GM12878 (cell line): ENCODE measurements at regions not wholly inside any gene's neighbourhood (a gene's known extent, or its start where the extent isn't known, plus 50 kb on each side); places are given as distances from the start of the nearest gene placed in this dataset.

Experiments used
- ATAC-seq: fragments of 200-7000 bp; cut with Tn5 transposase; 3 replicates; pipeline ENCODE4 v1.9.1; 2020; ENCODE audit warnings: mild to moderate bottlenecking, moderate library complexity
- BruUV-seq: library from RNA; stranded (reverse); fragments of 400-500 nt; replicated peaks from 2 replicates; lab custom pipeline; 2021; lab: Mats Ljungman, UMichigan
- CTCF ChIA-PET: fragments of 300-600 bp; sonication (Branson Sonifier 250); formaldehyde crosslinking; extraction: SDS; loops from one replicate; lab custom pipeline; 2021; ENCODE audit warnings: inconsistent platforms; lab: Yijun Ruan, JAX
- POLR2A ChIA-PET: fragments of 350-600 bp; formaldehyde crosslinking; extraction: SDS; loops from one replicate; lab custom pipeline; 2021; ENCODE audit warnings: inconsistent platforms; lab: Charles Lee
- RAD21 ChIA-PET: fragments of 300-600 bp; sonication (Branson Sonifier 250); formaldehyde crosslinking; loops from one replicate; lab custom pipeline; 2023; ENCODE audit warnings: antibody characterized with exemption; ENCODE audit not compliant: unreplicated experiment; lab: Charles Lee
- SMC1A ChIA-PET: fragments of 300-600 bp; sonication (Branson Sonifier 250); formaldehyde crosslinking; loops from one replicate; lab custom pipeline; 2023; ENCODE audit not compliant: unreplicated experiment, uncharacterized antibody; lab: Charles Lee
- DNase-seq: peaks from one replicate; pipeline ENCODE4 v3.0.0-alpha.2; 2011; ENCODE audit warnings: low read depth, low spot score
- FAIRE-seq: peaks from 3 replicates; lab custom pipeline; 2011; peaks lifted over from hg19 to GRCh38; lab: Jason Lieb, UNC
- H2AFZ ChIP-seq: 2 replicates; pipeline ENCODE4 v1.6.0; 2011; ENCODE audit warnings: low read depth, low read length, control low read depth; ENCODE audit not compliant: control insufficient read depth
- H3K27ac ChIP-seq: 2 replicates; pipeline ENCODE4 v1.5.1; 2011; ENCODE audit warnings: control low read depth; ENCODE audit not compliant: control insufficient read depth, insufficient read depth
- H3K27me3 ChIP-seq, 2 experiments: replicated peaks in 1 of 2; 2 replicates each; pipeline versions ENCODE4 v1.6.0 to v1.6.1; 2011; ENCODE audit warnings: low read length in 1 of 2; ENCODE audit not compliant: control insufficient read depth in 2 of 2, insufficient read depth in 2 of 2
- H3K36me3 ChIP-seq, 2 experiments: 2 replicates each; pipeline ENCODE4 v1.5.1; 2011; ENCODE audit warnings: low read length in 1 of 2; ENCODE audit not compliant: control insufficient read depth in 2 of 2, insufficient read depth in 2 of 2
- H3K4me1 ChIP-seq: 2 replicates; pipeline ENCODE4 v1.6.1; 2011; ENCODE audit warnings: mild to moderate bottlenecking, low read length, moderate library complexity, mixed read lengths; ENCODE audit not compliant: control insufficient read depth, insufficient read depth
- H3K4me2 ChIP-seq: 2 replicates; pipeline ENCODE4 v1.6.0; 2011; ENCODE audit warnings: control low read depth; ENCODE audit not compliant: control insufficient read depth, insufficient read depth
- H3K4me3 ChIP-seq: fragments of 200-600 bp; sonication (generic); 2 replicates; pipeline ENCODE4 v1.5.1; 2016
- H3K79me2 ChIP-seq: 2 replicates; pipeline ENCODE4 v1.6.0; 2011; ENCODE audit warnings: low read length; ENCODE audit not compliant: control insufficient read depth, insufficient read depth
- H3K9ac ChIP-seq: 2 replicates; pipeline ENCODE4 v1.8.0; 2011; ENCODE audit warnings: low read length, control low read depth, mixed read lengths; ENCODE audit not compliant: control insufficient read depth, insufficient read depth
- H3K9me3 ChIP-seq: replicated peaks from 3 replicates; pipeline ENCODE4 v1.5.1; 2011; ENCODE audit warnings: mild to moderate bottlenecking, low read length; ENCODE audit not compliant: control insufficient read depth, insufficient read depth
- H4K20me1 ChIP-seq: 2 replicates; pipeline ENCODE4 v1.6.0; 2011; ENCODE audit not compliant: control insufficient read depth, insufficient read depth
- GABPA ChIP-seq: IDR thresholded peaks from 2 replicates; pipeline ENCODE4 v1.6.1; 2014; ENCODE audit warnings: antibody characterized with exemption, low read depth, mild to moderate bottlenecking, inconsistent platforms
- HDAC2 ChIP-seq: fragments of 200-600 bp; sonication (generic); IDR thresholded peaks from 2 replicates; pipeline ENCODE4 v1.6.1; 2017
- IKZF1 ChIP-seq: fragments of 450-650 bp; conservative IDR thresholded peaks from 2 replicates; pipeline ENCODE4 v1.6.1; 2017; ENCODE audit warnings: antibody characterized with exemption, mild to moderate bottlenecking
- MYC ChIP-seq: IDR thresholded peaks from 2 replicates; pipeline ENCODE4 v1.6.1; 2011; ENCODE audit warnings: mild to moderate bottlenecking, low read length, moderate library complexity, inconsistent platforms; ENCODE audit not compliant: insufficient read depth, insufficient replicate concordance, insufficient read length, severe bottlenecking
- POLR2AphosphoS2 ChIP-seq: IDR thresholded peaks from 2 replicates; pipeline ENCODE4 v1.6.1; 2011; ENCODE audit warnings: low read depth, mild to moderate bottlenecking, low read length, improper control_type of control experiment, moderate library complexity
- RB1 ChIP-seq: fragments of 450-650 bp; formaldehyde crosslinking; IDR thresholded peaks from 2 replicates; pipeline ENCODE4 v1.6.1; 2017; ENCODE audit warnings: mild to moderate bottlenecking, borderline replicate concordance
- STAT3 ChIP-seq: IDR thresholded peaks from 2 replicates; pipeline ENCODE4 v1.6.1; 2011; ENCODE audit warnings: low read depth, low read length, improper control_type of control experiment
- SUZ12 ChIP-seq: fragments of 200-600 bp; sonication (generic); IDR thresholded peaks from one replicate; pipeline ENCODE4 v1.6.1; 2018; ENCODE audit warnings: antibody characterized with exemption, mild to moderate bottlenecking; ENCODE audit not compliant: unreplicated experiment
- in situ Hi-C: fragments of 300-500 bp; cut with MboI; formaldehyde crosslinking; loops from 9 replicates; pipeline ENCODE4 v1.14.3; 2018; ENCODE audit warnings: mixed read lengths
- intact Hi-C: fragments of 100-400 bp; cut with micrococcal nuclease; formaldehyde crosslinking; loops from one replicate; pipeline ENCODE4 v1.14.2; 2022; ENCODE audit not compliant: unreplicated experiment
- TF ChIP-seq, protein P1 (sequence below): fragments of 450-650 bp; IDR thresholded peaks from 2 replicates; pipeline ENCODE4 v1.6.1; 2016; ENCODE audit warnings: mild to moderate bottlenecking, moderate library complexity, borderline replicate concordance

DNA sequence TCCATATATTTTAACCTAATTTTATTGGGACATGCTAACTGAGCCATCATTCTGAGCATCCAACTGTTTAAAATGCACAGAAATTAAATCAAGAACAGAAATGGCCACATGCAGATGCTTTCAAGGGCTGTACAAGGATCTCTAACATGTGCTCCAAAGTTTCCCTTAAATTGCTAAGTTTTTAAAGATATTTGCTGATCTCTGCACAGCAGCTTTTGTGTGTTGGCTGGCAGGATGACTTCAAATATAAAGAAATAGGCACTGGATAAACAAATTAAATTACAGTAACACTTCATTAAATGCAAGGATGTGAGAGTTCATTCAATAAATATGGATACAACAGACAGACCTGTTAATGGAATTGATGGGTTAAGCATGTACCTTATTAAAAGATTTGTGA is 148.0 kb upstream of the MEOX2 start:
- Histone ChIP-seq H2AFZ (no peak overlapping the region), H3K36me3 (no peaks in the 10 kb centered on the region), H3K4me2 (no peak overlapping the region), H3K4me1 (no peaks in the 10 kb centered on the region), H3K9ac (no peak overlapping the region), H3K27ac (no peak overlapping the region), H3K79me2 (no peaks in the 10 kb centered on the region), H3K4me3 (no peak overlapping the region), H4K20me1 (no peaks in the 10 kb centered on the region), H3K27me3 (no peaks in the 10 kb centered on the region), H3K9me3 (no peaks in the 10 kb centered on the region)
- TF ChIP-seq MYC = no peak
- TF ChIP-seq, protein P1, sequence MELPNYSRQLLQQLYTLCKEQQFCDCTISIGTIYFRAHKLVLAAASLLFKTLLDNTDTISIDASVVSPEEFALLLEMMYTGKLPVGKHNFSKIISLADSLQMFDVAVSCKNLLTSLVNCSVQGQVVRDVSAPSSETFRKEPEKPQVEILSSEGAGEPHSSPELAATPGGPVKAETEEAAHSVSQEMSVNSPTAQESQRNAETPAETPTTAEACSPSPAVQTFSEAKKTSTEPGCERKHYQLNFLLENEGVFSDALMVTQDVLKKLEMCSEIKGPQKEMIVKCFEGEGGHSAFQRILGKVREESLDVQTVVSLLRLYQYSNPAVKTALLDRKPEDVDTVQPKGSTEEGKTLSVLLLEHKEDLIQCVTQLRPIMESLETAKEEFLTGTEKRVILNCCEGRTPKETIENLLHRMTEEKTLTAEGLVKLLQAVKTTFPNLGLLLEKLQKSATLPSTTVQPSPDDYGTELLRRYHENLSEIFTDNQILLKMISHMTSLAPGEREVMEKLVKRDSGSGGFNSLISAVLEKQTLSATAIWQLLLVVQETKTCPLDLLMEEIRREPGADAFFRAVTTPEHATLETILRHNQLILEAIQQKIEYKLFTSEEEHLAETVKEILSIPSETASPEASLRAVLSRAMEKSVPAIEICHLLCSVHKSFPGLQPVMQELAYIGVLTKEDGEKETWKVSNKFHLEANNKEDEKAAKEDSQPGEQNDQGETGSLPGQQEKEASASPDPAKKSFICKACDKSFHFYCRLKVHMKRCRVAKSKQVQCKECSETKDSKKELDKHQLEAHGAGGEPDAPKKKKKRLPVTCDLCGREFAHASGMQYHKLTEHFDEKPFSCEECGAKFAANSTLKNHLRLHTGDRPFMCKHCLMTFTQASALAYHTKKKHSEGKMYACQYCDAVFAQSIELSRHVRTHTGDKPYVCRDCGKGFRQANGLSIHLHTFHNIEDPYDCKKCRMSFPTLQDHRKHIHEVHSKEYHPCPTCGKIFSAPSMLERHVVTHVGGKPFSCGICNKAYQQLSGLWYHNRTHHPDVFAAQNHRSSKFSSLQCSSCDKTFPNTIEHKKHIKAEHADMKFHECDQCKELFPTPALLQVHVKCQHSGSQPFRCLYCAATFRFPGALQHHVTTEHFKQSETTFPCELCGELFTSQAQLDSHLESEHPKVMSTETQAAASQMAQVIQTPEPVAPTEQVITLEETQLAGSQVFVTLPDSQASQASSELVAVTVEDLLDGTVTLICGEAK = no peak
- no peak for TF ChIP-seq STAT3
- TF ChIP-seq RB1 = no peak
- TF ChIP-seq SUZ12 = no peak
- no peak for TF ChIP-seq HDAC2
- no peak for TF ChIP-seq IKZF1
- no peak for TF ChIP-seq POLR2AphosphoS2
- TF ChIP-seq GABPA = no peak
- CTCF ChIA-PET = no interaction called here
- no TSS peak for BruUV-seq
- ATAC-seq (no peak), DNase-seq (no peak), FAIRE-seq (no peak)
- POLR2A ChIA-PET = no interaction called here
- RAD21 ChIA-PET = no interaction called here
- SMC1A ChIA-PET = no interaction called here
- intact Hi-C loops (no loop called here), in situ Hi-C loops (no loop called here)
